GM18867 (cell line): ENCODE measurements at regions not wholly inside any gene's neighbourhood (a gene's known extent, or its start where the extent isn't known, plus 50 kb on each side); places are given as distances from the start of the nearest gene placed in this dataset.

Experiments
- ATAC-seq: cut with Tn5 transposase; IDR thresholded peaks from one replicate; pipeline ENCODE4 v1.9.1; 2021; ENCODE audit warnings: mild to moderate bottlenecking, moderate library complexity; ENCODE audit not compliant: unreplicated experiment

- ATAC-seq: no peak
Measured at GRCh38 chr2:220081171-220081570, 453.7 kb downstream of the SLC4A3 start.

- ATAC-seq: no peak
Measured at GRCh38 chr2:220090050-220090449, 462.6 kb downstream of the SLC4A3 start.

- no peak for ATAC-seq
Measured at GRCh38 chr2:220096406-220096805, 469.0 kb downstream of the SLC4A3 start.

GRCh38 chr2:220101980-220102379 lies 474.6 kb downstream of the SLC4A3 start:
- no peak for ATAC-seq

GRCh38 chr2:220103596-220103995 lies 476.2 kb downstream of the SLC4A3 start:
- ATAC-seq: no peak

GRCh38 chr2:220104871-220105351 lies 477.5 kb downstream of the SLC4A3 start:
- ATAC-seq: no peak

- ATAC-seq: no peak
Measured at GRCh38 chr2:220106065-220106464, 478.6 kb downstream of the SLC4A3 start.

- ATAC-seq: no peak
Measured at GRCh38 chr2:220107380-220107791, 480.0 kb downstream of the SLC4A3 start.

GRCh38 chr2:220114443-220114842 lies 487.0 kb downstream of the SLC4A3 start:
- ATAC-seq: no peak

- ATAC-seq: no peak
Measured at GRCh38 chr2:220117025-220117424, 489.6 kb downstream of the SLC4A3 start.

GRCh38 chr2:220120041-220120440 lies 492.6 kb downstream of the SLC4A3 start:
- no peak for ATAC-seq

- ATAC-seq: no peak
Measured at GRCh38 chr2:220123751-220124150, 496.3 kb downstream of the SLC4A3 start.

- ATAC-seq: no peak
Measured at GRCh38 chr2:220125551-220125950, 498.1 kb downstream of the SLC4A3 start.

GRCh38 chr2:220127311-220127710 lies 499.9 kb downstream of the SLC4A3 start:
- ATAC-seq: no peak

GRCh38 chr2:220127876-220128275 lies 500.4 kb downstream of the SLC4A3 start:
- no peak for ATAC-seq

GRCh38 chr2:220129391-220129790 lies 502.0 kb downstream of the SLC4A3 start:
- ATAC-seq: no peak

- no peak for ATAC-seq
Measured at GRCh38 chr2:220134756-220135534, 507.5 kb downstream of the SLC4A3 start.

GRCh38 chr2:220143336-220143735 lies 515.9 kb downstream of the SLC4A3 start:
- no peak for ATAC-seq

GRCh38 chr2:220144411-220144810 lies 517.0 kb downstream of the SLC4A3 start:
- no peak for ATAC-seq

- no peak for ATAC-seq
Measured at GRCh38 chr2:220147161-220148038, 520.0 kb downstream of the SLC4A3 start.

- no peak for ATAC-seq
Measured at GRCh38 chr2:220148471-220149248, 521.2 kb downstream of the SLC4A3 start.
